ENCODE measurements at regions not wholly inside any gene's neighbourhood (a gene's known extent, or its start where the extent isn't known, plus 50 kb on each side); places are given as distances from the start of the nearest gene placed in this dataset.

DNA sequence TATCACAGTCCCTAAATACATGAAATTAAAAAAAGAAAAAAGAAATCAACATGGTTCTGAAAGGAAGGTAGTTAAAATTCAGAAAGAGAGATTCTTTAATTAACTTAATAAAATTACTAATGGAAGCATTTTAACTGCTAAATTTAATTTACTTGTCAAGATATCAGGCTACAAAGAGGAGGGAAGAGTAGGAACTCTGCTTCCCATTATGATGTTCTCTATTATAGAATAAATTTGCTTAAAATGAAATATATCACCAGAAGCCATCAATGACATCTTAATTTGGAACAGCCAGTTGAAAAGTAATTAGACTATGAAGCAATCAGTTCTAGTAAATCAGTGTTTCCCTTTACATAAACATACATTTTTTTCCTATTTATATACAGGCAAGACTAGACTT lies 611.8 kb upstream of the FANCL start:
- TF ChIP-seq, protein P1, sequence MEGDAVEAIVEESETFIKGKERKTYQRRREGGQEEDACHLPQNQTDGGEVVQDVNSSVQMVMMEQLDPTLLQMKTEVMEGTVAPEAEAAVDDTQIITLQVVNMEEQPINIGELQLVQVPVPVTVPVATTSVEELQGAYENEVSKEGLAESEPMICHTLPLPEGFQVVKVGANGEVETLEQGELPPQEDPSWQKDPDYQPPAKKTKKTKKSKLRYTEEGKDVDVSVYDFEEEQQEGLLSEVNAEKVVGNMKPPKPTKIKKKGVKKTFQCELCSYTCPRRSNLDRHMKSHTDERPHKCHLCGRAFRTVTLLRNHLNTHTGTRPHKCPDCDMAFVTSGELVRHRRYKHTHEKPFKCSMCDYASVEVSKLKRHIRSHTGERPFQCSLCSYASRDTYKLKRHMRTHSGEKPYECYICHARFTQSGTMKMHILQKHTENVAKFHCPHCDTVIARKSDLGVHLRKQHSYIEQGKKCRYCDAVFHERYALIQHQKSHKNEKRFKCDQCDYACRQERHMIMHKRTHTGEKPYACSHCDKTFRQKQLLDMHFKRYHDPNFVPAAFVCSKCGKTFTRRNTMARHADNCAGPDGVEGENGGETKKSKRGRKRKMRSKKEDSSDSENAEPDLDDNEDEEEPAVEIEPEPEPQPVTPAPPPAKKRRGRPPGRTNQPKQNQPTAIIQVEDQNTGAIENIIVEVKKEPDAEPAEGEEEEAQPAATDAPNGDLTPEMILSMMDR (IDR thresholded peaks at IDR 0.05; ENCODE audit: low read length): no peak
- no peak for TF ChIP-seq EZH2 (IDR thresholded peaks at IDR 0.05; ENCODE audit: borderline replicate concordance, low read length)

Data from OCI-LY1 (cell line).